ENCODE measurements at regions not wholly inside any gene's neighbourhood (a gene's known extent, or its start where the extent isn't known, plus 50 kb on each side); places are given as distances from the start of the nearest gene placed in this dataset.

DNA sequence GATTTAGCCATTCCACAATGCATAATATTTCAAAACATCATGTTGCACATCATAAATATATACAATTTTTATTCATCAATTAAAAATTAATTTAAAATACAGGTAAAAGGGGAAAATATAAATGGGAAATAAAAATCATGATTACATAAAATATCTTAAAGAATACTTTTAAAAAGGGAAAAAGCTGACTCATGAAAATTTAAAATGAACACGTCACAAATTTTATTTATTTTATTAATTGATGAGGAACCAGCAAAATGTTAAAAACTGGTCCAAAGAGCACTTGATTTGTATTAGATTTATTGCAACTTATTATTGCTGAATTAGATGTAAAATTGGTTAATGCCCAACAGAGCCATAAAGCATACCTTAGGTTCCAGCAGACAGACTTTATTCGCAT, 78.5 kb upstream of the ANK2 start:
- no peak for DNase-seq (ENCODE audit: low read depth in 2 of 2)
- no peak overlapping the region for H3K4me3 ChIP-seq (replicated peaks in 1 of 2; ENCODE audit: low read depth in 2 of 2, low read length in 2 of 2)
- TF ChIP-seq, protein P1, sequence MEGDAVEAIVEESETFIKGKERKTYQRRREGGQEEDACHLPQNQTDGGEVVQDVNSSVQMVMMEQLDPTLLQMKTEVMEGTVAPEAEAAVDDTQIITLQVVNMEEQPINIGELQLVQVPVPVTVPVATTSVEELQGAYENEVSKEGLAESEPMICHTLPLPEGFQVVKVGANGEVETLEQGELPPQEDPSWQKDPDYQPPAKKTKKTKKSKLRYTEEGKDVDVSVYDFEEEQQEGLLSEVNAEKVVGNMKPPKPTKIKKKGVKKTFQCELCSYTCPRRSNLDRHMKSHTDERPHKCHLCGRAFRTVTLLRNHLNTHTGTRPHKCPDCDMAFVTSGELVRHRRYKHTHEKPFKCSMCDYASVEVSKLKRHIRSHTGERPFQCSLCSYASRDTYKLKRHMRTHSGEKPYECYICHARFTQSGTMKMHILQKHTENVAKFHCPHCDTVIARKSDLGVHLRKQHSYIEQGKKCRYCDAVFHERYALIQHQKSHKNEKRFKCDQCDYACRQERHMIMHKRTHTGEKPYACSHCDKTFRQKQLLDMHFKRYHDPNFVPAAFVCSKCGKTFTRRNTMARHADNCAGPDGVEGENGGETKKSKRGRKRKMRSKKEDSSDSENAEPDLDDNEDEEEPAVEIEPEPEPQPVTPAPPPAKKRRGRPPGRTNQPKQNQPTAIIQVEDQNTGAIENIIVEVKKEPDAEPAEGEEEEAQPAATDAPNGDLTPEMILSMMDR (IDR thresholded peaks at IDR 0.05; ENCODE audit: low read depth, low read length), result no peak

DNA sequence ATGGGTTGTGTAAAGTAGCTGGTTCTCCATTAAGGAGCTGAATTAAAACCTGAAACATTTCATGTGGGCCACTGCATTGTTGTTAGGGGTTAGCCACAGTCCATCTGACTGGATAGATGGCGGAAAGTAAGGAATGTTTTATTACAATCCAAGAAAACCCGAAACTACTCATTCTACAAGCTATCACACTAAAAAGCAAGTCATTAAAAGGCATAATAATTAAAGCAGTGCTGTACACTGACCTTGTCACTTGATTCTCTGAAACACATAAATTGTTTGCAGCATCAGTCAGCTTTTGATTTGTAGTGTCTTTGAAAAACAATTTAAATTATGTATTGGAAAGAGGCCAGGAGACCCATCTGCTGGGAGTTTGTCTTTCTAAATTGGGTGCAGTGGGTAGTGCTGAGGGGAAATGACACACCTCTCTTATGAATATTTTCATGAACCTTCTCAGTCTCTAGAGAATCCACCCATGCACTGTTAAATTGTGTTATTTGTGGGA, 75.7 kb upstream of the ANK2 start:
- TF ChIP-seq, protein P1 (IDR thresholded peaks at IDR 0.05; ENCODE audit: low read depth, low read length), result no peak
- DNase-seq (ENCODE audit: low read depth in 2 of 2), result no peak

GRCh38 chr4:112975567-112976355, 73.7 kb upstream of the ANK2 start:
- TF ChIP-seq, protein P1 (IDR thresholded peaks at IDR 0.05; ENCODE audit: low read depth, low read length), result no peak
- H3K4me3 ChIP-seq (replicated peaks in 1 of 2; ENCODE audit: low read depth in 2 of 2, low read length in 2 of 2), result no peak overlapping the region
- DNase-seq (ENCODE audit: low read depth in 2 of 2), result no peak

More for the DNA sequence above, 75.7 kb upstream of the ANK2 start:
- no peak overlapping the region for H3K4me3 ChIP-seq (replicated peaks in 1 of 2; ENCODE audit: low read depth in 2 of 2, low read length in 2 of 2)

GRCh38 chr4:112978691-112979472, 70.6 kb upstream of the ANK2 start:
- peak in 1 of 2 donors; percentile 65 for DNase-seq (ENCODE audit: low read depth in 2 of 2)
- TF ChIP-seq, protein P1 (IDR thresholded peaks at IDR 0.05; ENCODE audit: low read depth, low read length), result no peak
- H3K4me3 ChIP-seq (replicated peaks in 1 of 2; ENCODE audit: low read depth in 2 of 2, low read length in 2 of 2), result no peak overlapping the region

GRCh38 chr4:112979881-112980421, 69.5 kb upstream of the ANK2 start:
- H3K4me3 ChIP-seq (replicated peaks in 1 of 2; ENCODE audit: low read depth in 2 of 2, low read length in 2 of 2), result no peak overlapping the region
- TF ChIP-seq, protein P1 (IDR thresholded peaks at IDR 0.05; ENCODE audit: low read depth, low read length), result no peak
- no peak for DNase-seq (ENCODE audit: low read depth in 2 of 2)

DNA sequence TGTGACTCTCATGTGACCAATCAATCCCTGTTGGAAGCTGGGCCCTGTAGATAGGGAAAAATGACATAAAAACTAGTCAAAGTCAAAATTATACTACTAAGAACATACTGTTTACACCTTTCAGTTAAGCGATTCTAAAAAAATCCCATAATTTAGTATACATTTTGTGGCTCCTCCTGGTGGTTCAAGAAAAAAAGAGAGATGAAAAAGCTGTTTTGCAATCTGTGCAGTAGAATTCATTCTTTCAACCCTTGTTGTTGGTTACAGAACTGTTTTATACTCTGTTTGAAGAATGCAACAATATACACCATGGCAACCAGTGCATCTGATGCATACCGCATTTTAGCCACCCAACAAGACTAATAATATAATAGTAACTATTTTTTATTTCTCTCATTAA, 66.8 kb upstream of the ANK2 start:
- TF ChIP-seq, protein P1 (IDR thresholded peaks at IDR 0.05; ENCODE audit: low read depth, low read length), result peak; percentile 9
- no peak overlapping the region for H3K4me3 ChIP-seq (replicated peaks in 1 of 2; ENCODE audit: low read depth in 2 of 2, low read length in 2 of 2)
- DNase-seq (ENCODE audit: low read depth in 2 of 2), result peak; percentile 3 to 13

All from cardiac fibroblast (primary cell).